Activated B cell treated with CpG ODN at 0.5 μM for 24 hours (primary cell): ENCODE measurements at regions not wholly inside any gene's neighbourhood (a gene's known extent, or its start where the extent isn't known, plus 50 kb on each side); places are given as distances from the start of the nearest gene placed in this dataset.

ENCODE experiments used
- ATAC-seq: fragments of 200-7000 bp; cut with Tn5 transposase; one replicate; pipeline ENCODE4 v1.10.0; 2021; ENCODE audit warnings: low read depth, mild to moderate bottlenecking, moderate library complexity
- CTCF ChIA-PET: fragments of 350-600 bp; sonication (Branson Sonifier 250); formaldehyde crosslinking; loops from one replicate; lab custom pipeline; 2021; ENCODE audit warnings: antibody characterized with exemption; lab: Charles Lee
- POLR2A ChIA-PET: fragments of 350-600 bp; sonication (Branson Sonifier 250); formaldehyde crosslinking; loops from one replicate; lab custom pipeline; 2021; ENCODE audit warnings: antibody characterized with exemption; lab: Charles Lee
- DNase-seq: peaks from one replicate; pipeline ENCODE4 v3.0.0; 2022
- H3K27ac Mint-ChIP-seq: one replicate; pipeline ENCODE4 v1.8.0; 2020; ENCODE audit warnings: mixed read lengths
- H3K27me3 Mint-ChIP-seq: one replicate; pipeline ENCODE4 v1.8.0; 2021; ENCODE audit warnings: mixed read lengths
- H3K36me3 Mint-ChIP-seq: one replicate; pipeline ENCODE4 v1.8.0; 2021; ENCODE audit warnings: low read depth, mixed read lengths
- H3K4me1 Mint-ChIP-seq: one replicate; pipeline ENCODE4 v1.8.0; 2021; ENCODE audit warnings: mixed read lengths
- H3K4me3 Mint-ChIP-seq: one replicate; pipeline ENCODE4 v1.8.0; 2020; ENCODE audit warnings: mild to moderate bottlenecking, mixed read lengths
- H3K9me3 Mint-ChIP-seq: one replicate; pipeline ENCODE4 v1.8.0; 2020; ENCODE audit warnings: mixed read lengths
- intact Hi-C: fragments of 100-400 bp; cut with micrococcal nuclease; formaldehyde crosslinking; loops from one replicate; pipeline ENCODE4 v1.15.1; 2024
- TF ChIP-seq, protein P1 (sequence below): fragments of 200-600 bp; IDR thresholded peaks from one replicate; pipeline ENCODE4 v1.8.0; 2022; ENCODE audit warnings: antibody characterized with exemption, mild to moderate bottlenecking

DNA sequence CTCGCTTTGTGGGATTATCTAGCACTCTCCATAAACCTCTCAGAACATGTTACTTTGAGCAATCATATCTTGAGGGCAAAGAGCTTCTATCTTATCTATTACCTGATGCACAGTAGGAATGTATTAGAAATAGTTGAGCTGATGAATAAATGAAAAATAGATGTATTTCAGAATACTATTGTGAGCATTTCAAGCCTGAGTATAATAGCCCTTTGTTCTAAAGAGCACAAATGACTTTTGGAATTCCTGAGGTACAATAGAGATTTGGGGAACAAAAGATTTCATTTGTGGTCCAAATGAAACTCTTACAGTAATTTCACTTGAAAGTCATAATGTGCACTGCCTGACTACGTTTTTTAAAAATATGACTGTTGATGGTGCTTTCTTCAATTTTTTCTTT, 159.5 kb downstream of the UGT8 start:
- CTCF ChIA-PET: no interaction called here
- Mint-ChIP-seq H3K27me3 (no peaks in the 10 kb centered on the region), H3K4me1 (no peaks in the 10 kb centered on the region), H3K4me3 (no peak overlapping the region), H3K9me3 (no peaks in the 10 kb centered on the region), H3K27ac (no peak overlapping the region), H3K36me3 (no peaks in the 10 kb centered on the region)
- intact Hi-C loops: no loop called here
- ATAC-seq (no peak), DNase-seq (no peak)
- POLR2A ChIA-PET: no interaction called here
- TF ChIP-seq, protein P1, sequence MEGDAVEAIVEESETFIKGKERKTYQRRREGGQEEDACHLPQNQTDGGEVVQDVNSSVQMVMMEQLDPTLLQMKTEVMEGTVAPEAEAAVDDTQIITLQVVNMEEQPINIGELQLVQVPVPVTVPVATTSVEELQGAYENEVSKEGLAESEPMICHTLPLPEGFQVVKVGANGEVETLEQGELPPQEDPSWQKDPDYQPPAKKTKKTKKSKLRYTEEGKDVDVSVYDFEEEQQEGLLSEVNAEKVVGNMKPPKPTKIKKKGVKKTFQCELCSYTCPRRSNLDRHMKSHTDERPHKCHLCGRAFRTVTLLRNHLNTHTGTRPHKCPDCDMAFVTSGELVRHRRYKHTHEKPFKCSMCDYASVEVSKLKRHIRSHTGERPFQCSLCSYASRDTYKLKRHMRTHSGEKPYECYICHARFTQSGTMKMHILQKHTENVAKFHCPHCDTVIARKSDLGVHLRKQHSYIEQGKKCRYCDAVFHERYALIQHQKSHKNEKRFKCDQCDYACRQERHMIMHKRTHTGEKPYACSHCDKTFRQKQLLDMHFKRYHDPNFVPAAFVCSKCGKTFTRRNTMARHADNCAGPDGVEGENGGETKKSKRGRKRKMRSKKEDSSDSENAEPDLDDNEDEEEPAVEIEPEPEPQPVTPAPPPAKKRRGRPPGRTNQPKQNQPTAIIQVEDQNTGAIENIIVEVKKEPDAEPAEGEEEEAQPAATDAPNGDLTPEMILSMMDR: no peak

- no peaks in the 10 kb centered on the region for H3K27me3 Mint-ChIP-seq
- H3K9me3 Mint-ChIP-seq: no peaks in the 10 kb centered on the region
- no peak for ATAC-seq
- no peaks in the 10 kb centered on the region for H3K36me3 Mint-ChIP-seq
- ChIA-PET CTCF (no interaction called here), POLR2A (no interaction called here)
- no peak overlapping the region for H3K27ac Mint-ChIP-seq
- DNase-seq: no peak
- H3K4me3 Mint-ChIP-seq: no peak overlapping the region
- no peaks in the 10 kb centered on the region for H3K4me1 Mint-ChIP-seq
- intact Hi-C loops: no loop called here
- TF ChIP-seq, protein P1: no peak
These were observed 169.9 kb downstream of the UGT8 start for GRCh38 chr4:114768501-114768900.

DNA sequence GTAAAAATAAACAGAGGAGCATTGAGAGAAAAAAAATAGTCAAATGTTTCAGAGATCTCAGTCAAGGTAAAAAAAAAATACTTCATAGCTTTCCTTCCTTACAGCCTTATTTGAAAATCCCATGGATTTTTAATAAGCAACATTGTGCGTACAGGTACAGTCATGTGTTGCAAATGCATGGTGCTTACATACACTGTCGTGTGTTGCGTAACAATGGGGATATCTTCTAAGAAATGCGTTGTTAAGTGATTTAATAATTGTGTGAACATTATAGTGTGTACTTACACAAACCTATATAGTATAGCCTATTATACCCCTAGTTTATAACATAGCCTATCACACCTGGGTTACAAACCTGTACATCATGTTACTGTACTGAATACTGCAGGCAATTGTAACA, 172.0 kb downstream of the UGT8 start:
- peaks cover 2% of the 10 kb centered on the region for H3K27me3 Mint-ChIP-seq
- intact Hi-C loops: no loop called here

GRCh38 chr4:114773339-114773738, 174.7 kb downstream of the UGT8 start:
- ChIA-PET CTCF (no interaction called here), POLR2A (no interaction called here)
- ATAC-seq (no peak), DNase-seq (no peak)
- Mint-ChIP-seq H3K4me1 (no peaks in the 10 kb centered on the region), H3K4me3 (no peak overlapping the region), H3K36me3 (no peaks in the 10 kb centered on the region), H3K9me3 (no peaks in the 10 kb centered on the region), H3K27me3 (peaks cover 3% of the 10 kb centered on the region), H3K27ac (no peak overlapping the region)
- intact Hi-C loops: no loop called here
- TF ChIP-seq, protein P1: no peak

More for the DNA sequence above, 172.0 kb downstream of the UGT8 start:
- ChIA-PET POLR2A (no interaction called here), CTCF (no interaction called here)
- no peaks in the 10 kb centered on the region for H3K4me1 Mint-ChIP-seq
- TF ChIP-seq, protein P1: no peak
- H3K4me3 Mint-ChIP-seq: no peak overlapping the region
- no peak overlapping the region for H3K27ac Mint-ChIP-seq
- no peaks in the 10 kb centered on the region for H3K9me3 Mint-ChIP-seq
- H3K36me3 Mint-ChIP-seq: no peaks in the 10 kb centered on the region
- ATAC-seq: no peak
- DNase-seq: no peak
